Endodermal cell (in vitro differentiated cells): ENCODE measurements at regions not wholly inside any gene's neighbourhood (a gene's known extent, or its start where the extent isn't known, plus 50 kb on each side); places are given as distances from the start of the nearest gene placed in this dataset.

ENCODE experiments used
- DNase-seq: peaks from one replicate; pipeline ENCODE4 v3.0.0-alpha.2; 2017
- H3K27ac ChIP-seq: 2 replicates; pipeline ENCODE4 v1.5.1; 2013; ENCODE audit warnings: mild to moderate bottlenecking, low read depth, low read length, moderate library complexity
- H3K27me3 ChIP-seq: 2 replicates; pipeline ENCODE4 v1.6.1; 2013; ENCODE audit warnings: mild to moderate bottlenecking, low read length, moderate library complexity; ENCODE audit not compliant: insufficient read depth, control insufficient read depth, poor library complexity, severe bottlenecking
- H3K36me3 ChIP-seq: 2 replicates; pipeline ENCODE4 v1.7.0; 2013; ENCODE audit warnings: mild to moderate bottlenecking, low read length, moderate library complexity; ENCODE audit not compliant: control insufficient read depth, insufficient read depth
- H3K4me1 ChIP-seq: one replicate; pipeline ENCODE4 v1.7.0; 2013; ENCODE audit warnings: low read length; ENCODE audit not compliant: control insufficient read depth, insufficient read depth
- H3K4me3 ChIP-seq: 2 replicates; pipeline ENCODE4 v1.5.1; 2013; ENCODE audit warnings: mild to moderate bottlenecking, low read length, moderate library complexity
- H3K9ac ChIP-seq: 2 replicates; pipeline ENCODE4 v1.6.1; 2013; ENCODE audit warnings: mild to moderate bottlenecking, low read length, moderate library complexity; ENCODE audit not compliant: poor library complexity, severe bottlenecking; ENCODE audit errors: extremely low read depth
- H3K9me3 ChIP-seq: 2 replicates; pipeline ENCODE4 v1.6.1; 2013; ENCODE audit warnings: mild to moderate bottlenecking, low read length, moderate library complexity; ENCODE audit not compliant: control insufficient read depth
- H3K27ac Mint-ChIP-seq: 2 replicates; pipeline ENCODE4 v1.8.0; 2020; ENCODE audit warnings: mixed read lengths
- H3K27me3 Mint-ChIP-seq: 2 replicates; pipeline ENCODE4 v1.8.0; 2021; ENCODE audit warnings: mild to moderate bottlenecking, mixed read lengths; ENCODE audit not compliant: insufficient read depth
- H3K36me3 Mint-ChIP-seq: 2 replicates; pipeline ENCODE4 v1.8.0; 2020; ENCODE audit warnings: low read depth, mixed read lengths
- H3K4me1 Mint-ChIP-seq: 2 replicates; pipeline ENCODE4 v1.8.0; 2020; ENCODE audit warnings: mixed read lengths
- H3K4me3 Mint-ChIP-seq: 2 replicates; pipeline ENCODE4 v1.8.0; 2020; ENCODE audit warnings: mild to moderate bottlenecking, moderate library complexity, mixed read lengths
- H3K9me3 Mint-ChIP-seq: 2 replicates; pipeline ENCODE4 v1.8.0; 2020; ENCODE audit warnings: mild to moderate bottlenecking, mixed read lengths
- CTCF ChIP-seq: fragments of 200-600 bp; sonication (generic); conservative IDR thresholded peaks from 2 replicates; pipeline ENCODE4 v1.5.0; 2021; ENCODE audit warnings: antibody characterized with exemption, mild to moderate bottlenecking
- WGBS, 2 experiments: methylation state at CpG; one replicate each; pipeline versions ENCODE4 v1.1.5 to v1.1.7; 2013; ENCODE audit warnings: missing lambda C conversion rate in 2 of 2, mixed read lengths in 1 of 2; ENCODE audit not compliant: insufficient coverage in 1 of 2, insufficient read length in 1 of 2; 5-methylcytosine and 5-hydroxymethylcytosine counted together

- no peaks in the 10 kb centered on the region for H3K27me3 ChIP-seq
- H3K4me3 ChIP-seq: no peak overlapping the region
- H3K27me3 Mint-ChIP-seq: no peaks in the 10 kb centered on the region
- H3K27ac Mint-ChIP-seq: no peak overlapping the region
- no peaks in the 10 kb centered on the region for H3K36me3 Mint-ChIP-seq
- no peak overlapping the region for H3K4me3 Mint-ChIP-seq
- H3K4me1 Mint-ChIP-seq: no peaks in the 10 kb centered on the region
- 85 to 100% methylated on average over 1 to 3 of the region's 3 CpGs for WGBS, 2 experiments
- no peaks in the 10 kb centered on the region for H3K36me3 ChIP-seq
- H3K4me1 ChIP-seq: no peaks in the 10 kb centered on the region
- TF ChIP-seq CTCF: no peak
- H3K9ac ChIP-seq: no peak overlapping the region
- H3K27ac ChIP-seq: no peak overlapping the region
- no peaks in the 10 kb centered on the region for H3K9me3 Mint-ChIP-seq
- no peak for DNase-seq
- no peaks in the 10 kb centered on the region for H3K9me3 ChIP-seq
These were observed 232.7 kb upstream of the SNX7 start for GRCh38 chr1:98428864-98429263.

GRCh38 chr1:98427664-98428063, 233.9 kb upstream of the SNX7 start:
- TF ChIP-seq CTCF: no peak
- H3K9ac ChIP-seq: no peak overlapping the region
- WGBS, 2 experiments: 85 to 86% methylated on average over 3 of the region's 3 CpGs
- H3K9me3 ChIP-seq: no peaks in the 10 kb centered on the region
- H3K36me3 ChIP-seq: no peaks in the 10 kb centered on the region
- no peaks in the 10 kb centered on the region for H3K36me3 Mint-ChIP-seq
- no peaks in the 10 kb centered on the region for H3K4me1 Mint-ChIP-seq
- H3K27me3 ChIP-seq: no peaks in the 10 kb centered on the region
- no peak overlapping the region for H3K4me3 Mint-ChIP-seq
- H3K27me3 Mint-ChIP-seq: no peaks in the 10 kb centered on the region
- H3K4me1 ChIP-seq: no peaks in the 10 kb centered on the region
- H3K27ac Mint-ChIP-seq: no peak overlapping the region
- no peak overlapping the region for H3K4me3 ChIP-seq
- H3K9me3 Mint-ChIP-seq: no peaks in the 10 kb centered on the region
- no peak for DNase-seq
- no peak overlapping the region for H3K27ac ChIP-seq

- no peak for DNase-seq
- Mint-ChIP-seq H3K4me1 (no peaks in the 10 kb centered on the region), H3K27me3 (no peaks in the 10 kb centered on the region), H3K27ac (no peak overlapping the region), H3K9me3 (no peaks in the 10 kb centered on the region), H3K36me3 (no peaks in the 10 kb centered on the region), H3K4me3 (no peak overlapping the region)
- no peaks in the 10 kb centered on the region for H3K4me1 ChIP-seq
- no peak overlapping the region for H3K27ac ChIP-seq
- no peaks in the 10 kb centered on the region for H3K9me3 ChIP-seq
- H3K27me3 ChIP-seq: no peaks in the 10 kb centered on the region
- no peaks in the 10 kb centered on the region for H3K36me3 ChIP-seq
- 93 to 100% methylated on average over 1 to 4 of the region's 4 CpGs for WGBS, 2 experiments
- no peak overlapping the region for H3K9ac ChIP-seq
- H3K4me3 ChIP-seq: no peak overlapping the region
- no peak for TF ChIP-seq CTCF
These were observed 235.4 kb upstream of the SNX7 start for GRCh38 chr1:98426092-98426491.
